Mesothelial cell of epicardium (in vitro differentiated cells): ENCODE measurements at regions not wholly inside any gene's neighbourhood (a gene's known extent, or its start where the extent isn't known, plus 50 kb on each side); places are given as distances from the start of the nearest gene placed in this dataset.

Source experiments
- DNase-seq, 2 experiments: peaks; one replicate each; pipeline ENCODE4 v3.0.0; 2021; ENCODE audit warnings: low spot score in 2 of 2; ENCODE audit not compliant: unreplicated experiment in 2 of 2
- H3K27ac Mint-ChIP-seq: 2 replicates; pipeline ENCODE4 v1.8.0; 2021; ENCODE audit warnings: mixed read lengths
- H3K27me3 Mint-ChIP-seq: 2 replicates; pipeline ENCODE4 v1.8.0; 2021; ENCODE audit warnings: low read depth, mixed read lengths
- H3K36me3 Mint-ChIP-seq: 2 replicates; pipeline ENCODE4 v1.8.0; 2021; ENCODE audit warnings: mixed read lengths
- H3K4me1 Mint-ChIP-seq: 2 replicates; pipeline ENCODE4 v1.8.0; 2021; ENCODE audit warnings: mixed read lengths
- H3K4me3 Mint-ChIP-seq: 2 replicates; pipeline ENCODE4 v1.8.0; 2021; ENCODE audit warnings: mild to moderate bottlenecking, moderate library complexity, mixed read lengths
- H3K9me3 Mint-ChIP-seq: 2 replicates; pipeline ENCODE4 v1.8.0; 2021; ENCODE audit warnings: mixed read lengths
- TF ChIP-seq, protein P1 (sequence below): fragments of 200-600 bp; sonication (generic); IDR thresholded peaks from one replicate; pipeline ENCODE4 v1.5.0; 2021; ENCODE audit warnings: antibody characterized with exemption; ENCODE audit not compliant: unreplicated experiment

DNA sequence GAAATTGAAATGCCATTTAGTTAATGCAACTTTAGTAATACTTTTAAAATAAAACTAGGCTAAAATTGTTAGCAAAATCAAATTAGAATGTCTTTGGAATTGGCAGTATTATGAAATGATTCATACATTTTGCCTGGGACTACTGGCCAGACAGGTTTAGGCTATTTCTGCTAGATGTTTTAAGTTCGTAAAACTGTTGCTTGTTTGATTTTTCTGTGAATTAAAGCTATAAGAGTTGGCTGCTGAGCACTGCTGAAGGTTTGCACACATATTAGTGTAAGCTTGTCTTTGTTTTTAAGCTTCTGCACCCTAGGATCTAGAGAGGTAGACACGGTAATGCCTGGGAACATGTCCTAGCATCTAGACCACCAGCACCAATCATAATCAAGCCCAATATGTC lies 1094.6 kb upstream of the ADGRL4 start:
- TF ChIP-seq, protein P1, sequence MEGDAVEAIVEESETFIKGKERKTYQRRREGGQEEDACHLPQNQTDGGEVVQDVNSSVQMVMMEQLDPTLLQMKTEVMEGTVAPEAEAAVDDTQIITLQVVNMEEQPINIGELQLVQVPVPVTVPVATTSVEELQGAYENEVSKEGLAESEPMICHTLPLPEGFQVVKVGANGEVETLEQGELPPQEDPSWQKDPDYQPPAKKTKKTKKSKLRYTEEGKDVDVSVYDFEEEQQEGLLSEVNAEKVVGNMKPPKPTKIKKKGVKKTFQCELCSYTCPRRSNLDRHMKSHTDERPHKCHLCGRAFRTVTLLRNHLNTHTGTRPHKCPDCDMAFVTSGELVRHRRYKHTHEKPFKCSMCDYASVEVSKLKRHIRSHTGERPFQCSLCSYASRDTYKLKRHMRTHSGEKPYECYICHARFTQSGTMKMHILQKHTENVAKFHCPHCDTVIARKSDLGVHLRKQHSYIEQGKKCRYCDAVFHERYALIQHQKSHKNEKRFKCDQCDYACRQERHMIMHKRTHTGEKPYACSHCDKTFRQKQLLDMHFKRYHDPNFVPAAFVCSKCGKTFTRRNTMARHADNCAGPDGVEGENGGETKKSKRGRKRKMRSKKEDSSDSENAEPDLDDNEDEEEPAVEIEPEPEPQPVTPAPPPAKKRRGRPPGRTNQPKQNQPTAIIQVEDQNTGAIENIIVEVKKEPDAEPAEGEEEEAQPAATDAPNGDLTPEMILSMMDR = no peak
- Mint-ChIP-seq H3K4me1 (no peaks in the 10 kb centered on the region), H3K9me3 (peaks cover 45% of the 10 kb centered on the region), H3K27ac (no peak overlapping the region), H3K27me3 (no peaks in the 10 kb centered on the region), H3K36me3 (no peaks in the 10 kb centered on the region), H3K4me3 (no peak overlapping the region)
- no peak for DNase-seq

DNA sequence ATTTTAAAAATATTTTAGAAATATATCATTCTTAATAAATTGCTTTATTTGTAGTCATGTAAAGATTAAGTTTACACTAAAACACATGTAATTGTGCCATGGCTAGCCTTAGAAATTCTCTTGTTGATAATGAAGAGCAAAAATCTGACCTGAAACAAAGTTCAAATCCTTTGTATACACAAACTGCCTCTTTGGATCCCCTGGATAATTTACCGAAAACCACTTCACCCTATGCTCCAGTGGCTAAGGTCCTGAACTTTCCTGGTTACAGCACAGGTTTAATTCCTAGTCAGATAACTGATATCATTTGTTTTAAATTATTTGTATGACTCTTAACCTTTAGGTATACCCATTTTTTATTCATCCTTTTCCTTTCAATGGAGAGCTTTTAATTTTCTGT lies 1093.2 kb upstream of the ADGRL4 start:
- Mint-ChIP-seq H3K4me1 (no peaks in the 10 kb centered on the region), H3K4me3 (no peak overlapping the region), H3K27me3 (no peaks in the 10 kb centered on the region), H3K36me3 (peaks cover 1% of the 10 kb centered on the region), H3K27ac (no peak overlapping the region), H3K9me3 (peaks cover 50% of the 10 kb centered on the region)
- TF ChIP-seq, protein P1 = no peak
- no peak for DNase-seq

DNA sequence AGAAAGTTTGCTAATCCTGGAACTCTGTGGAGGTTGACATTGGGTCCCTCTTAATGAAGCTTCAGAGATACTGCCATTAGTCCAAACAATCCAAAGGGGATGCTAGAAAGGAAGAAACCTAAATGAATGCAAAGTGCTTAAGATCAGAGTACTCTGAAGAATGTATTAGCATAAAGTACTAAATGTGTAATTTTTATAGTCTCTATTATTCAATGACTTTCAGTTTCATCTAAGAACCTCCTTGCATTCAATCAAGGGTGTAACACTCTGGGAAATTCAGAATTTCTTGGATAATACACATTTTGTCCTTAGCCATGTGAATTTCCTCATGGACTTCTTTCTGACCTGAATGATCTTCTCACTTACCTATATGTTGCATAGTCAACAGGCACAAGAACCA lies 1078.5 kb upstream of the ADGRL4 start:
- TF ChIP-seq, protein P1 = no peak
- Mint-ChIP-seq H3K9me3 (peaks cover 17% of the 10 kb centered on the region), H3K27me3 (no peaks in the 10 kb centered on the region), H3K4me1 (no peaks in the 10 kb centered on the region), H3K4me3 (no peak overlapping the region), H3K36me3 (no peaks in the 10 kb centered on the region), H3K27ac (no peak overlapping the region)
- no peak for DNase-seq

DNA sequence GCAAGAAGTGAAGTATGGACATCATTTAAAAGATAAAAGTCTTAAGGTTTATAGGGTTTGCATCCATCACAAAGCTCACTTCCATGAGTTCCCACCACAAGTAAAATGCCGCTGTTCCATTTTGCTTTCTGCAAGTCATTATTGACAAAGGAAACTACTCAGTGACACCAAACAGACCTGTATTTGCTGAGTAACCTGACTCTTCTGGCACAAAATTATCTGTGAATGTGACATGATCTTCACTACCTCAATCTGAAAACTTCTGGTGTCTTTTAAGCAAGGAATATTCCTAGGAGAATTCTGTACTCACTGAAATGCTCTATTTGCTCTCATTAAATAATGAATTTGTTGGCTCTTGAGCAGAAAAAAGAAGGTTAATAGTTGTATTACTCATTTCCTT lies 1077.4 kb upstream of the ADGRL4 start:
- H3K4me3 Mint-ChIP-seq = no peak overlapping the region
- H3K27ac Mint-ChIP-seq = no peak overlapping the region
- no peaks in the 10 kb centered on the region for H3K36me3 Mint-ChIP-seq
- DNase-seq = no peak
- H3K9me3 Mint-ChIP-seq = peaks cover 5% of the 10 kb centered on the region
- H3K27me3 Mint-ChIP-seq = no peaks in the 10 kb centered on the region
- TF ChIP-seq, protein P1 = no peak
- H3K4me1 Mint-ChIP-seq = no peaks in the 10 kb centered on the region

DNA sequence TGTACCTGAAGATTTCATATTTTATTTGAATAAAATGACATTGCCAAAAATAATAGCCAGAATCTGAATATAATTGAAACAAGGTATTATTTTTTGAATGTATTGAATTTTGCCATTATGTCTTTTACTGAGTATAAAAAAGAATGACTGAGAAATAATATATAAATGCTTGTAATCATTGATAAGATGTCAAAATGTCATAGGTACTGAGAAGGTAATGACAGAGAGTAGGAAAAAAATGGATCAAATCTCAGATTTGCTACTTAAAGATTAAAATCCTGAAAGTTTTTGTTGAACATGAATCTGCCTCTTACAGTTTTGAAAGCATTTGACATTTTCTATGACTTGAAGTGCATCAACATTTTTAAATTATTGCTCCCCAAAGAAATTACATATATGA lies 1069.9 kb upstream of the ADGRL4 start:
- TF ChIP-seq, protein P1 = no peak
- DNase-seq = no peak
- Mint-ChIP-seq H3K27ac (no peak overlapping the region), H3K27me3 (no peaks in the 10 kb centered on the region), H3K4me3 (no peak overlapping the region), H3K36me3 (no peaks in the 10 kb centered on the region), H3K4me1 (no peaks in the 10 kb centered on the region), H3K9me3 (no peaks in the 10 kb centered on the region)

DNA sequence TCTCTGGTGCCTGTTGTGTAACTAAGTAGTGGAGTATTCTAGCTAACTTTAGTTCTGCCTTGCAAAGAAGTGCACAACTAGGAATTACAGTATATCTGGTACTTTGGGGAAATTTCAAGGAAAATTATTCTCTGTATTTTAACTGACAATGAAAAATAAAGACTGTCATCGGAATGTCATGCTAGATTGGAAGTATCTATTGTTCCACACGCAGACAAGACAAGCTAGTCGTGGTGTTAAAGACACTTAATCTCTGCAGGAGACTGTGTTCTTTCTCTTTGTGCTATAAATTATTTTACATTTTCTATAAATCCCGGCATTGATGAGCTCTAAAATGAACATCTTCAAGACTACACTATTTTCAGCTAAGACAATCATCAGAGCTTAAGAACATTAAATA lies 1068.8 kb upstream of the ADGRL4 start:
- Mint-ChIP-seq H3K4me1 (no peaks in the 10 kb centered on the region), H3K27me3 (no peaks in the 10 kb centered on the region), H3K27ac (no peak overlapping the region), H3K4me3 (no peak overlapping the region), H3K36me3 (no peaks in the 10 kb centered on the region), H3K9me3 (no peaks in the 10 kb centered on the region)
- DNase-seq = no peak
- TF ChIP-seq, protein P1 = no peak
